IMR-90 (cell line): ENCODE measurements at regions not wholly inside any gene's neighbourhood (a gene's known extent, or its start where the extent isn't known, plus 50 kb on each side); places are given as distances from the start of the nearest gene placed in this dataset.
"Not testable (repeated sequence)": the region's sequence is repeated elsewhere in the genome, so short reads cannot be mapped to it uniquely, and the experiment has no call there.

Source experiments
- ATAC-seq: fragments of 200-7000 bp; cut with Tn5 transposase; 2 replicates; pipeline ENCODE4 v1.9.1; 2020; ENCODE audit warnings: low read depth, mild to moderate bottlenecking, moderate library complexity
- BruUV-seq: library from RNA; stranded (reverse); fragments of 400-500 nt; replicated peaks from 2 replicates; lab custom pipeline; 2021; lab: Mats Ljungman, UMichigan
- CTCF ChIA-PET: fragments of 300-600 bp; formaldehyde crosslinking; extraction: SDS; loops from one replicate; lab custom pipeline; 2021; ENCODE audit warnings: antibody characterized with exemption; lab: Yijun Ruan, JAX
- POLR2A ChIA-PET: fragments of 300-600 bp; sonication (Branson Sonifier 250); formaldehyde crosslinking; loops from one replicate; lab custom pipeline; 2022; ENCODE audit warnings: antibody characterized with exemption; ENCODE audit not compliant: unreplicated experiment; lab: Charles Lee
- DNase-seq: peaks from one replicate; pipeline ENCODE4 v3.0.0; 2013
- H2AFZ ChIP-seq: replicated peaks from 2 replicates; pipeline ENCODE3; 2013; ENCODE audit warnings: low read length, mild to moderate bottlenecking; ENCODE audit not compliant: poor library complexity
- H2AK5ac ChIP-seq: 2 replicates; pipeline ENCODE4 v1.6.1; 2013; ENCODE audit warnings: low read depth, low read length, inconsistent platforms
- H2AK9ac ChIP-seq: replicated peaks from 2 replicates; pipeline ENCODE3; 2013; ENCODE audit warnings: mild to moderate bottlenecking, low read depth, low read length, moderate library complexity; ENCODE audit not compliant: poor library complexity
- H2BK120ac ChIP-seq: 2 replicates; pipeline ENCODE4 v1.6.1; 2013; ENCODE audit warnings: low read depth, low read length, inconsistent platforms
- H2BK15ac ChIP-seq: 3 replicates; pipeline ENCODE4 v1.6.1; 2013; ENCODE audit warnings: low read depth, low read length, inconsistent platforms
- H2BK20ac ChIP-seq: 2 replicates; pipeline ENCODE4 v1.6.1; 2013; ENCODE audit warnings: low read depth, mild to moderate bottlenecking, inconsistent platforms, low read length, moderate library complexity
- H2BK5ac ChIP-seq: 2 replicates; pipeline ENCODE4 v1.6.1; 2013; ENCODE audit warnings: mild to moderate bottlenecking, low read depth, low read length, inconsistent platforms; ENCODE audit not compliant: poor library complexity, severe bottlenecking
- H3K14ac ChIP-seq: replicated peaks from 2 replicates; pipeline ENCODE4 v1.6.1; 2013; ENCODE audit warnings: low read depth, low read length, inconsistent platforms
- H3K18ac ChIP-seq: 2 replicates; pipeline ENCODE4 v1.6.1; 2013; ENCODE audit warnings: low read depth, low read length, control low read depth
- H3K23ac ChIP-seq: 2 replicates; pipeline ENCODE4 v1.6.1; 2013; ENCODE audit warnings: low read depth, low read length, inconsistent platforms
- H3K27ac ChIP-seq: 2 replicates; pipeline ENCODE4 v1.5.1; 2013; ENCODE audit warnings: mild to moderate bottlenecking, control low read depth, low read length; ENCODE audit not compliant: insufficient read depth
- H3K27me3 ChIP-seq: 2 replicates; pipeline ENCODE4 v1.6.1; 2013; ENCODE audit warnings: low read length; ENCODE audit not compliant: control insufficient read depth, insufficient read depth
- H3K36me3 ChIP-seq: 2 replicates; pipeline ENCODE4 v1.6.1; 2013; ENCODE audit warnings: low read length, mixed read lengths; ENCODE audit not compliant: control insufficient read depth, insufficient read depth
- H3K4ac ChIP-seq: 2 replicates; pipeline ENCODE4 v1.6.1; 2013; ENCODE audit warnings: low read depth, low read length, inconsistent platforms
- H3K4me1 ChIP-seq: 2 replicates; pipeline ENCODE4 v1.6.1; 2013; ENCODE audit warnings: low read length, mixed read lengths; ENCODE audit not compliant: control insufficient read depth, insufficient read depth
- H3K4me2 ChIP-seq: 2 replicates; pipeline ENCODE4 v1.6.1; 2013; ENCODE audit warnings: low read depth, mild to moderate bottlenecking, control low read depth, low read length, moderate library complexity
- H3K4me3 ChIP-seq: 2 replicates; pipeline ENCODE4 v1.5.1; 2013; ENCODE audit warnings: low read depth, mild to moderate bottlenecking, control low read depth, low read length, moderate library complexity; ENCODE audit not compliant: insufficient read depth
- H3K56ac ChIP-seq: 2 replicates; pipeline ENCODE4 v1.6.1; 2013; ENCODE audit warnings: low read length, inconsistent platforms; ENCODE audit not compliant: insufficient read depth; ENCODE audit errors: extremely low read depth
- H3K79me1 ChIP-seq, 2 experiments: 2 replicates each; pipeline ENCODE4 v1.6.1; 2013; ENCODE audit warnings: low read length in 2 of 2, inconsistent platforms in 1 of 2, low read depth in 1 of 2
- H3K9ac ChIP-seq: 2 replicates; pipeline ENCODE4 v1.6.1; 2013; ENCODE audit warnings: low read depth, low read length, control low read depth
- H3K9me1 ChIP-seq: 2 replicates; pipeline ENCODE4 v1.6.1; 2013; ENCODE audit warnings: low read length, inconsistent platforms; ENCODE audit not compliant: insufficient read depth
- H3K9me3 ChIP-seq: 2 replicates; pipeline ENCODE4 v1.6.1; 2013; ENCODE audit warnings: low read length; ENCODE audit not compliant: control insufficient read depth, insufficient read depth
- H4K20me1 ChIP-seq: 2 replicates; pipeline ENCODE4 v1.6.1; 2013; ENCODE audit warnings: low read length, inconsistent platforms; ENCODE audit not compliant: insufficient read depth
- H4K5ac ChIP-seq: 2 replicates; pipeline ENCODE4 v1.6.1; 2013; ENCODE audit warnings: mild to moderate bottlenecking, low read depth, low read length, control low read depth
- H4K8ac ChIP-seq, 2 experiments: 2 replicates each; pipeline ENCODE4 v1.6.1; 2013; ENCODE audit warnings: low read depth in 2 of 2, low read length in 2 of 2, control low read depth in 1 of 2, inconsistent platforms in 1 of 2
- H4K91ac ChIP-seq: 2 replicates; pipeline ENCODE4 v1.6.1; 2013; ENCODE audit warnings: low read depth, low read length, inconsistent platforms; ENCODE audit not compliant: insufficient read depth
- dilution Hi-C: fragments of 300-500 bp; cut with HindIII; formaldehyde crosslinking; loops from one replicate; pipeline ENCODE4 v1.14.3; 2018; ENCODE audit warnings: low sequenced_read_pairs; ENCODE audit not compliant: unreplicated experiment
- in situ Hi-C: fragments of 300-500 bp; cut with MboI; formaldehyde crosslinking; loops from 3 replicates; pipeline ENCODE4 v1.14.3; 2019; ENCODE audit warnings: low sequenced_read_pairs, inconsistent platforms, mixed read lengths
- intact Hi-C: fragments of 100-400 bp; cut with micrococcal nuclease; formaldehyde crosslinking; loops from 2 replicates; pipeline ENCODE4 v1.10.0; 2022

DNA sequence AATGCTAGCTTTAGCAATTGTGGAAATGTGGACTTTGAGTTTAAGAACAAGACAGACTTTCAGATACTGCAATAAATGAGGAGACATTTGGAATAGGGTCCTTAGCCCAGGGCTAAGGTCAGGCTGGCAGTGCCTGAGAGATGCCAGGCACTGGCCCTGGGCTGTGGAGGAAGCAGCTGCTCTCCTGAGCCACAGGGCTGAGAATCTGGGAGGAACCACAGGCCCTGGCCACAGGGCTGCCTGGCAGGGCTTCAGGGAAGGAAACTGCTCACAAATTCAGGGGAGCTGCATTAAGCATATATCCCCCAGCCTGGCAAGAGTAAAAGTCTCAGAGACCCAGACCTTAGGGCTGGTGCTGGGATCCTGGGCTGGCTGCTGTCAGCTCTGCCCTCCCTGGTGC is 305.1 kb downstream of the RPIA start:
- H2BK20ac ChIP-seq, dilution Hi-C loops, H3K4me1 ChIP-seq, H3K36me3 ChIP-seq, H3K79me1 ChIP-seq, H3K9me3 ChIP-seq, intact Hi-C loops, POLR2A ChIA-PET, H2AK5ac ChIP-seq, in situ Hi-C loops, H2BK120ac ChIP-seq, H4K5ac ChIP-seq, ATAC-seq, H2BK5ac ChIP-seq, H3K23ac ChIP-seq, H3K18ac ChIP-seq, H4K8ac ChIP-seq, H4K20me1 ChIP-seq, H3K4ac ChIP-seq, H2AFZ ChIP-seq, H2AK9ac ChIP-seq, H3K27me3 ChIP-seq, H2BK15ac ChIP-seq, H3K14ac ChIP-seq, BruUV-seq, H3K27ac ChIP-seq, H3K4me3 ChIP-seq, H3K4me2 ChIP-seq, H3K9ac ChIP-seq, DNase-seq, CTCF ChIA-PET, H4K91ac ChIP-seq, H3K9me1 ChIP-seq, H3K56ac ChIP-seq: not testable (repeated sequence)
